GM21825 (cell line): ENCODE measurements at regions not wholly inside any gene's neighbourhood (a gene's known extent, or its start where the extent isn't known, plus 50 kb on each side); places are given as distances from the start of the nearest gene placed in this dataset.

Experiments used
- ATAC-seq: cut with Tn5 transposase; IDR thresholded peaks from one replicate; pipeline ENCODE4 v1.9.1; 2021; ENCODE audit warnings: mild to moderate bottlenecking, moderate library complexity; ENCODE audit not compliant: unreplicated experiment

- ATAC-seq, result no peak
These were observed 566.0 kb downstream of the CAAP1 start for GRCh38 chr9:26326563-26326962.

- ATAC-seq, result no peak
These were observed 567.2 kb downstream of the CAAP1 start for GRCh38 chr9:26325444-26325829.

GRCh38 chr9:26324786-26325443 is 567.7 kb downstream of the CAAP1 start:
- no peak for ATAC-seq

GRCh38 chr9:26321935-26322334 is 570.7 kb downstream of the CAAP1 start:
- no peak for ATAC-seq

GRCh38 chr9:26319859-26320258 is 572.7 kb downstream of the CAAP1 start:
- ATAC-seq, result no peak

GRCh38 chr9:26313108-26313507 is 579.5 kb downstream of the CAAP1 start:
- ATAC-seq, result no peak

- no peak for ATAC-seq
These were observed 581.1 kb downstream of the CAAP1 start for GRCh38 chr9:26311463-26311995.

- no peak for ATAC-seq
These were observed 582.3 kb downstream of the CAAP1 start for GRCh38 chr9:26310294-26310693.

- no peak for ATAC-seq
These were observed 584.3 kb downstream of the CAAP1 start for GRCh38 chr9:26308328-26308727.

- no peak for ATAC-seq
These were observed 590.9 kb downstream of the CAAP1 start for GRCh38 chr9:26301659-26302058.

- no peak for ATAC-seq
These were observed 591.6 kb downstream of the CAAP1 start for GRCh38 chr9:26301046-26301445.

- no peak for ATAC-seq
These were observed 595.6 kb downstream of the CAAP1 start for GRCh38 chr9:26296910-26297572.

- no peak for ATAC-seq
These were observed 599.7 kb downstream of the CAAP1 start for GRCh38 chr9:26292943-26293342.

- no peak for ATAC-seq
These were observed 593.4 kb upstream of the TUSC1 start for GRCh38 chr9:26271495-26272122.

- ATAC-seq, result no peak
These were observed 588.0 kb upstream of the TUSC1 start for GRCh38 chr9:26266146-26266793.

GRCh38 chr9:26264709-26265601 is 586.7 kb upstream of the TUSC1 start:
- ATAC-seq, result no peak

- no peak for ATAC-seq
These were observed 585.2 kb upstream of the TUSC1 start for GRCh38 chr9:26263478-26263877.

- no peak for ATAC-seq
These were observed 584.3 kb upstream of the TUSC1 start for GRCh38 chr9:26262421-26263107.

- ATAC-seq, result no peak
These were observed 583.5 kb upstream of the TUSC1 start for GRCh38 chr9:26261503-26262330.
